Astrocyte of the cerebellum (primary cell): ENCODE measurements at regions not wholly inside any gene's neighbourhood (a gene's known extent, or its start where the extent isn't known, plus 50 kb on each side); places are given as distances from the start of the nearest gene placed in this dataset.

ENCODE experiments used
- DNase-seq: peaks from one replicate; pipeline ENCODE4 v3.0.0-alpha.2; 2011; ENCODE audit warnings: low read depth
- H3K4me3 ChIP-seq: 2 replicates; pipeline ENCODE4 v1.5.1; 2011; ENCODE audit warnings: mild to moderate bottlenecking, low read depth, low read length, moderate library complexity
- in situ Hi-C: cut with HindIII; loops from 2 replicates; pipeline ENCODE4 v1.10.0; 2017; ENCODE audit warnings: low sequenced_read_pairs
- TF ChIP-seq, protein P1 (sequence below): IDR thresholded peaks from 2 replicates; pipeline ENCODE4 v1.5.1; 2012; ENCODE audit warnings: low read length, low read depth, moderate library complexity, mild to moderate bottlenecking; ENCODE audit errors: missing control alignments

DNA sequence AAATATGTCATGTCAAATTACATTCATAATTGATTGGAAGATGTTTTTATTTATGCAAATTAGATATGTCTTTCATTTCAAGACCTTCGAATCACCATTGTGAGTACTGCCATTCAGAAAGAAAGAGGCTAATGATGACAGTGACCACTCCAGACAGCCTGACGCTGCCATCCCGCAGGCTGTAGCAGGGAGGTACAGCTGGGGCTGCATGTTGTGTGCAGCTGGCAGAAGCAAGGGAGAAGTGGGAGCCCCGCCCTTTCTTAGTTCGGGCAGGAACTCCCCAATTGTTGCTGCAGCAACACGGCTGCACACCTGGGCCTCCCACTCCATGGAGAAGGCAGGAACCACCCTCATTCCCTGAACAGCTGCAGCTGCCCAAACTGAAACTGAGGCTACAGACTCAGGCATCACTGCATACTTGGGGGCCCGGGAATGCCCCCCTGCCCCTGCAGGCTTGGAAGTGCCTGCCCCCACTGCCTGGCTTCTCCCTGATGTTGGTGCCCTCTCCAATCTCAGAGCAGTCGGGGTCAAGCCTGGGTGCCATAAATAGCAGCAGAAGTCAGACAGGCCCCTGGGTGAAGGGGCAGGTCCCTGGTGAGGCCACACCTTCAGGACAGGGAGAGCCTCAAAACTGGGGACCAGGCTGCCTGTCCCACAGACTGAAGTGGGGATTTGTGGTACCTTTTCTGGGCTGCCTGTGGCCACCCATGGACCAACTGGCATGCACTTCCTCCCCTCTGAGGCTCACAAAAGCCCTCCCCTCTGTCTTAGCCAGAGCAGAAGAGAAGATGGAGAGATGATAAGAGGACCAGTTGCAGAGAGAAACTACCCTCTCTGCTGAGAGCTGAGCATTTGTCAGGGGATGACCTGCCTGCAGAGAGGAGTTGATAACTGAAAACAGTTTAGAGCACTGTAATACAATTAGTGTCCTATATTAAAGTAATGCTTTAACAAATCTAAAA, 964.6 kb downstream of the SI start:
- no peak for DNase-seq
- in situ Hi-C loops: no loop called here
- TF ChIP-seq, protein P1, sequence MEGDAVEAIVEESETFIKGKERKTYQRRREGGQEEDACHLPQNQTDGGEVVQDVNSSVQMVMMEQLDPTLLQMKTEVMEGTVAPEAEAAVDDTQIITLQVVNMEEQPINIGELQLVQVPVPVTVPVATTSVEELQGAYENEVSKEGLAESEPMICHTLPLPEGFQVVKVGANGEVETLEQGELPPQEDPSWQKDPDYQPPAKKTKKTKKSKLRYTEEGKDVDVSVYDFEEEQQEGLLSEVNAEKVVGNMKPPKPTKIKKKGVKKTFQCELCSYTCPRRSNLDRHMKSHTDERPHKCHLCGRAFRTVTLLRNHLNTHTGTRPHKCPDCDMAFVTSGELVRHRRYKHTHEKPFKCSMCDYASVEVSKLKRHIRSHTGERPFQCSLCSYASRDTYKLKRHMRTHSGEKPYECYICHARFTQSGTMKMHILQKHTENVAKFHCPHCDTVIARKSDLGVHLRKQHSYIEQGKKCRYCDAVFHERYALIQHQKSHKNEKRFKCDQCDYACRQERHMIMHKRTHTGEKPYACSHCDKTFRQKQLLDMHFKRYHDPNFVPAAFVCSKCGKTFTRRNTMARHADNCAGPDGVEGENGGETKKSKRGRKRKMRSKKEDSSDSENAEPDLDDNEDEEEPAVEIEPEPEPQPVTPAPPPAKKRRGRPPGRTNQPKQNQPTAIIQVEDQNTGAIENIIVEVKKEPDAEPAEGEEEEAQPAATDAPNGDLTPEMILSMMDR: no peak
- H3K4me3 ChIP-seq: no peak overlapping the region

DNA sequence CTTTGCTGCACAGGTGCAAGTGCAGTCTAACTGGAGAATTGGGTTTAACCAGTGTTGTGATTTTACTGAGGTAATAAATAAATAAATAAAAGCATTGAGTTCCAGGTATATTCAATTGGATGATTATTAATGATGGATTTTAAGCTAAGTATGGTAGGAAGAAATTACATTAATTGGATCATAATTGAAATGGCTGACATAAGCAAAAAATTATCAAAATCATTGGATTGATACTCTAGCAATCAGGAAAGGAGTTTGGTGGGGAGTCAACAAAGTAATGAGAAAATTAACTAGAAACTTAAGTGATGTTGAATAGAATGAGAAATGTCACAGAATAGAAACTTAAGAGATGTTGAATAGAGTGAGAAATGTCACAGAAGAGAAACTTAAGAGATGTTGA, 981.9 kb downstream of the SI start:
- no peak for DNase-seq
- TF ChIP-seq, protein P1: no peak
- H3K4me3 ChIP-seq: no peak overlapping the region
- in situ Hi-C loops: no loop called here

DNA sequence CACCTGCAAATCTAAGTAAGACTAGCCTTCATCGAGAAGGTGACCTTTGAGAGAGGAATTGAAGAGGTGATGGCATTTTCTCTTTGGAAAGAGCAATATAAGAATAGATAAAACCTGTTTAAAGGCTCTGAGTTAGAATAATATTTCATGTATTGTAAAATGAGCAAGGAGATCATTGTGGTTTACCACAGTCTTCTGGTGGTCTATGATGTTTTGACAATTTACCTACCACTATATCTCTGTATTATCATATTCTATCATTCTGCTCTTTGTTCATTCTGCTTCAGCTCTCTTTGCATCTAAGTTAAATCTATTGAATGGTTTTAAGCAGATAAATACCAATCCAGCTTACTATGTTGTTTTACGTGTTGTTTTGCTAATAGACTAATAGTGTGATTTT, 982.3 kb downstream of the SI start:
- in situ Hi-C loops: no loop called here
- no peak for DNase-seq
- TF ChIP-seq, protein P1: no peak
- no peak overlapping the region for H3K4me3 ChIP-seq

DNA sequence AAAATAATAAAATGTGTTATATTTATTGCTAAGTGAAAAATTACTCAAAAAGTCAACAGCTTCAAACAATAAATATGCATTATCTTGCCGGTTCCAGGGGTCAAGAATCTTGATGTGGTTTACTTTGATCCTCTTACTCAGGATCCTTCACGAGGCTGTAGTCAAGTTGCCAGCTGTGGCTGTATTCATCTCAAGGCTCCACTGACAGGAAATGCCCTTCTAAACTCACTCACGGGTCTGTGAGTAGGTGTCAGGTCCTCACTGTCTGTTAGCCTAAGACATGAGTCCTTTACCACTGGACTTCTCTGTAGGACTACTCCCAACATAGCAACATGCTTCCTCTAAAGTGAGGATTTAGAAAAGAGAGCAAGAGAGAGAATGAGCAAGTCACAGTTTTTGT, 983.0 kb downstream of the SI start:
- TF ChIP-seq, protein P1: no peak
- in situ Hi-C loops: no loop called here
- no peak overlapping the region for H3K4me3 ChIP-seq
- DNase-seq: no peak

DNA sequence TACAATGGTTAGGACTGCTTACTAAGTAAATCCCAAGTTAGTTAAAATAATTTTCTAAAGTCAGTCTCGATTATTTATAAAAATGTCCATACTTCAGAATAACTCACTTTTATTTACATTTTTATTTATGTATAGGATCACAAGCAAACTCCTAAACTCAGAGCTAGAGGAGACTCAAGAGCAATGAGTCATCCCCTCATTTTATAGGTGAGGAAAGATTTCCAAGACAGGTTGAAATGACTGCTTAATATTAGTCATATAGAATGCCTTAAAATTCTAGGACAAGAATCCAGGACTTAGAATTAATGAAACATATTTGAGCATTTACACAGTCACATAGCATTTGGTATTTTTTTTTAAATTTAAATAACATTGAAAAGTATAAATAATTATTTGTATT, 983.8 kb downstream of the SI start:
- DNase-seq: no peak
- in situ Hi-C loops: no loop called here
- TF ChIP-seq, protein P1: no peak
- H3K4me3 ChIP-seq: no peak overlapping the region

DNA sequence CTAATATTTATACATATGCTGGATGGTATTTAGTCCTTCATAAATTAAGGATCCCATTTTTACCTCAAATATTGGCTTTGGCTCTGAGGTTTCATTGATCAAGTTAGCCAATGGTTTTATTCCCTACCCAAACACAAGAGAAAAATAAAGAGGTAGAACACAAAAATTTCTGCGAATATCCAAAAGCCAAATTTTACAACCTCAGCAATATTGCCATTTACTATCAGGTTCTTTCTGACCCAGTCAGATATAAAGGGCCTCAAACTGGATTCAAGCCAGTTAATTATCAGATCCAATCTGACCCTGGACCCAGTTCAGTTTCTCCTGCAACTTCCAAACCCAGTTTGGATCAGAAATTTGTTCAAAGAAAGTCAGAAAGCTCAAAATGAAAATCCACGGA, 998.1 kb downstream of the SI start:
- no peak for DNase-seq
- in situ Hi-C loops: no loop called here
- H3K4me3 ChIP-seq: no peak overlapping the region
- TF ChIP-seq, protein P1: no peak
